RPMI8226 (cell line): ENCODE measurements at regions not wholly inside any gene's neighbourhood (a gene's known extent, or its start where the extent isn't known, plus 50 kb on each side); places are given as distances from the start of the nearest gene placed in this dataset.
"Not testable (repeated sequence)": the region's sequence is repeated elsewhere in the genome, so short reads cannot be mapped to it uniquely, and the experiment has no call there.

Experiments used
- DNase-seq: peaks from one replicate; pipeline ENCODE4 v3.0.0-alpha.2; 2015

GRCh38 chr6:82118150-82118562 is 129.4 kb downstream of the IBTK start:
- DNase-seq, result no peak

- no peak for DNase-seq
Observed at GRCh38 chr6:82114748-82115147, 132.8 kb downstream of the IBTK start.

GRCh38 chr6:82113231-82113630 is 134.3 kb downstream of the IBTK start:
- DNase-seq, result no peak

GRCh38 chr6:82111818-82112217 is 135.7 kb downstream of the IBTK start:
- no peak for DNase-seq

- no peak for DNase-seq
Observed at GRCh38 chr6:82111114-82111513, 136.4 kb downstream of the IBTK start.

GRCh38 chr6:82103171-82103570 is 144.4 kb downstream of the IBTK start:
- not testable (repeated sequence) for DNase-seq

- DNase-seq, result not testable (repeated sequence)
Observed at GRCh38 chr6:82101374-82102114, 146.0 kb downstream of the IBTK start.

GRCh38 chr6:82100763-82101162 is 146.8 kb downstream of the IBTK start:
- not testable (repeated sequence) for DNase-seq

GRCh38 chr6:82097676-82098075 is 149.9 kb downstream of the IBTK start:
- no peak for DNase-seq

GRCh38 chr6:82095091-82095490 is 152.5 kb downstream of the IBTK start:
- no peak for DNase-seq

GRCh38 chr6:82094166-82094806 is 153.3 kb downstream of the IBTK start:
- no peak for DNase-seq

GRCh38 chr6:82088978-82089771 is 158.4 kb downstream of the IBTK start:
- no peak for DNase-seq

GRCh38 chr6:82086944-82087343 is 160.6 kb downstream of the IBTK start:
- DNase-seq, result no peak

- DNase-seq, result no peak
Observed at GRCh38 chr6:82085701-82086100, 161.8 kb downstream of the IBTK start.

- DNase-seq, result no peak
Observed at GRCh38 chr6:82084324-82084920, 163.1 kb downstream of the IBTK start.

GRCh38 chr6:82083646-82084045 is 163.9 kb downstream of the IBTK start:
- DNase-seq, result no peak

- no peak for DNase-seq
Observed at GRCh38 chr6:82080767-82081166, 166.8 kb downstream of the IBTK start.

GRCh38 chr6:82078286-82078908 is 169.1 kb downstream of the IBTK start:
- no peak for DNase-seq

- DNase-seq, result no peak
Observed at GRCh38 chr6:82076916-82077315, 170.6 kb downstream of the IBTK start.

GRCh38 chr6:82074556-82074955 is 173.0 kb downstream of the IBTK start:
- no peak for DNase-seq

GRCh38 chr6:82073484-82073883 is 174.1 kb downstream of the IBTK start:
- DNase-seq, result no peak

GRCh38 chr6:82072751-82073150 is 174.8 kb downstream of the IBTK start:
- DNase-seq, result no peak

GRCh38 chr6:82072121-82072521 is 175.4 kb downstream of the IBTK start:
- DNase-seq, result no peak
